HuH-7.5 (cell line): ENCODE measurements at regions not wholly inside any gene's neighbourhood (a gene's known extent, or its start where the extent isn't known, plus 50 kb on each side); places are given as distances from the start of the nearest gene placed in this dataset.
"Not testable (repeated sequence)": the region's sequence is repeated elsewhere in the genome, so short reads cannot be mapped to it uniquely, and the experiment has no call there.

ENCODE experiments used
- DNase-seq: peaks from one replicate; pipeline ENCODE4 v3.0.0; 2011; ENCODE audit warnings: low spot score

DNA sequence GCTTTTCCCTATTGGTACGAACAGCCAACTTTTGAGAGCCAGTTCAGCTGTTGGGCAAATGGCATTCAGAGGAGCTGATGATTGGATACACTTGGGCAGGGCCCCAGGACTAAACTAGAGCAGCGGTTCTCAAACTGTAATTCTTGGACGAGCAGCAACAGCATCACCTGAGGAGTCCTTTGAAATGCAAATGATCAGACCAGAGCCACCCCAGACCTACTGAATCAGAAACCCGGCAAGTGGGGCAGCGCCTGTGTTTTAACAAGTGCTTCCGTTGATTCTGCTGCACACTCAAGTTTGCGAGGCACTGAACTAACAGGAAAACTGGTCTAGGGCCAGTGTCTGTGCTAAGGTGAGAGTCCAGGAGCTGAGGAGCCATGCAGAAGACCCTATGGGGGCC is 239.7 kb downstream of the UACA start:
- DNase-seq, result no peak

DNA sequence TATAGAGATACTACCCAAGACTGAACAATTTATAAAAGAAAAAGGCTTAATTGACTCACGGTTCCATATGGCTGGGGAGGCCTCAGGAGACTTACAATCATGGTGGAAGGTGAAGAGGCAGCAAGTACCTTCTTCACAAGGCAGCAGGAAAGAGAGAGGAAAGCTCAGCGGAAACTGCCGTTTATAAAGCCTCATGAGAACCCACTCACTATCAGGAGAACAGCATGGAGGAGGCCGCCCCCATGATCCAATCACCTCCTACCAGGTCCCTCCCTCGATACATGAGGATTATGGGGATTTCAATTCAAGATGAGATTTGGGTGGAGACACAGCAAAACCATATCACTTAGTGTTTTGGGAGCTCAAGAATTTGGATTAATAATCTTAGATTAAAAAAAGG is 240.2 kb downstream of the UACA start:
- no peak for DNase-seq

DNA sequence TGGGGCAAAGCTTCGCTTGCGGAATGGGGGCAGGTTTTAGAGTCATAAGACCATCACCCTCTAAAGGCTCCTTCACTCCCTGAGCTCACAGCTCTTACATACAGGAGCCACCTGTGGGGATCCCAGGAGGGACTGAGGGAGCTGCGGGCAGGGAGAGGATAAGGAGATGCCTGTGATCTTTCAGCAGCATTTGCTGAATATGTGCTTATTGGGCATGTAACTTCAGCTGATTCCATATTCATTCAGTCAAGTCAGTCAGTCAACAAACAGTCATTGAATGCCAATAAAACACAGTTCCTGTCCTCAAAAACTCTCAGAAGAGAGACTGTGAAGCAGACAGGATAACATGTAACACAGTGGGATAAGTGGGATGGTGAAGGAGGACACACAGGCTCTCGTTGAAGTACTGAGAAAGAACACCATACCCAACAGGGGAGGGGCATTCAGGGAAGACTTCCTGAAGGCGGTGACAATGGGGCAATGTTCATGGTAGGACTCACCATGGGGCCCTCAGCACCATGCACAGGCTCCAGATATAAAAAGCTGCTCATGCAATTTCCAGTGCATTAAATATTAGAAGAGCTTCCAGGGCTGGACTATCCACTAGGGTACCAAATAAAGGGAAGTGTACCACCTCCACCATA is 240.9 kb downstream of the UACA start:
- DNase-seq, result no peak

DNA sequence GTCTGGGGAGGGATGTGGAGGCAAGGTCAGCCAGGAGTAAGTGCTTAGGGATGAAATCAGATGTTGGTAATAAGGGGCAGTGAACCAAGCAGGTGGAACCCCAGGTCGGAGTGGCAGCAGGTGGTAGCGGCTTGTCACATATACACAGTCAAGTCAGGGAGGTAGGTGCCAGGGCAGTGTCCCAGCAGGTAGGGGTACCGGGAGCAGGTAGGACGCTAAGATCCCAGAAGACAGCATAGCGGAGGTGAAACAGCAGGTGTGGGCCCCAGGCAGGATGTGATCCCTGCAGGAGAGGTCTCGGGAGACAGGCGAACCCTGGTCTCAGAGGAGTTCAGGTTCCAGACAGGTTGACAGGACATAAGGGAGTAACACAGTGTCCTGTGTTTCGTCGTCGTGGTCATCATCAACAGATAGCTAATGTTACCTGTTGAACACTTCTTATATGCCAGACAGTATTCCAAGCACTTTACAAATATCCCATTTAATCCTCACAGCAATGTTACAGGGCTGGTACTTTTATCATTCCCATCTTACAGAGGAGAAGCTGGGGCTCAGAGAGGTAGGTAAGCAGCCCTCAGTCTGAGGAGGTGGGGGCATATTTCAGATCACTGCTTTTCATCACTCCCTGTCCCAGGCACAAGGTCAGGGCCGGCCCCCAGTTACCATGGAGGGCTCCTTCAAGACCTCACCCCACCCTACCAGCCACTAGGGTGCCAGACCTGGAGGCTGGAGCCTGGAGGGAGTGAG is 241.6 kb downstream of the UACA start:
- no peak for DNase-seq

DNA sequence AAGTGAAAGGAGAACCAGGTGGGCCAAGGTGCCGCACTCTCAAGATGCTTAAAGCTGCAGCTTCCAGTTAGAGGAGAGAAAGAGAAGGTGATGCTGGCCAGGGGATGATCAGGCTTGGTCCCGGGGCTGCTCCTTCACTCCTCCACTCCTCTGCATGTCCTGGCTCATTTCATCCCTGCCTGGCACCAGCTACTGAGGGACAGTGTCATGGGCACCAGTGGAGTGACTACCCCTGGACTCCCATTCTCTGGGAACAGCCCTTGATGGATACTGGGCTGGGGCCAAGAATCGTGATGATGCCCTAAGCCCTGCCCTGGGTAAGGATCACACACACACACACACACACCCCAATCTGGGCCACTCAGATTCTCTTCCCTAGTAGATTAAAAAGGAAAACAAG is 243.7 kb downstream of the UACA start:
- no peak for DNase-seq

DNA sequence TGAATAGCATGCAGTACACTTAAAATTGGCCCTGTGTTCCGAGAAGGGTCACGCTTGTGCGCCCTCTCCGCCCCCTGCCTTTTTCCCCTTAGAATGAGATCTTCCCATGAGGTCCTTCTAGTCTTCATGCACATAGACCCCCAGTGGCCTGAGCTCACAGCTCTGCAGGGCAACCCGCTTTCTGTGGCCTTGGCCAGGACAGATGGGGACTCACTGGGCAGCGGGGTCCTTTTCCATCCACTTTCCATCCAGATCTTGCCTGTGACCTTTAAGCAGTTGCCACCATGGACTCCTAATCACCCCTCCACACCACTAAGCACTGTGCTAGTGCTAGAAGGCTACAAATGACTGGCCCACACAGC is 244.4 kb downstream of the UACA start:
- no peak for DNase-seq

DNA sequence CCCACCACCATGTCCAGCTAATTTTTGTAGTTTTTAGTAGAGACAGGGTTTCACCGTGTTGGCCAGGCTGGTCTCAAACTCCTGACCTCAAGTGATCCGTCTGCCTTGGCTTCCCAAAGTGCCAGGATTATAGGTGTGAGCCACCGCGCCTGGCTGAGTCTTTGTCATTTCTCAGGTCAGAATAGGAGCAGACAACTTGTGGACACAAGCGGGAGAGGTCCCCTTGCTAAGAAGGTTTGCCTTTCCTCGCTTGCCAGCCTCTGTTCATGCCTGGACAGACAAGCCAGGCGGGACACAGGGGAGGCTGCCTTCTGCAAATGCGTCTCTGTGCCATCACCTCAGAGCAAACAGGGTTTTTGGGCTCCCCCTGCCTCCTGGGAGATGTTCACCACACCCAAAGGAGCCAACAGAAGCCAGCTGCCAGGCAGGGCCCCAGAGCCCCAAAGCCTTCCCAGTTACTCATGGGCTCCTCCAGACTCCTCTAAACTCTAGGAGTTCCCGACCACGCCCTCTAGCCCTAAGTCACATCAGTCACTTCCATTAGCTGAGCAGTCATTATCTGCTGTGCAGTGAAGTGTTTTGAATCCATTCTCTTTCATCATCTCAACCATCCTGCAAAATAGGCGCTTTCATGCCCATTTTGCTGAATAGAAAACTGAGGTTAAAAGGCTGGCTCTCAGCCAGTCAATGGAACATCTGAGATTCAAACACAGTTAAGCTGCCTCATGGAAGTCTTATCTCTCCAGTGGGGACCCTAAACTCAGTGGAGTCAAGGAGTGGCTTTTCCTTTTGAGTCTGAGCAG is 245.0 kb downstream of the UACA start:
- DNase-seq, result no peak

DNA sequence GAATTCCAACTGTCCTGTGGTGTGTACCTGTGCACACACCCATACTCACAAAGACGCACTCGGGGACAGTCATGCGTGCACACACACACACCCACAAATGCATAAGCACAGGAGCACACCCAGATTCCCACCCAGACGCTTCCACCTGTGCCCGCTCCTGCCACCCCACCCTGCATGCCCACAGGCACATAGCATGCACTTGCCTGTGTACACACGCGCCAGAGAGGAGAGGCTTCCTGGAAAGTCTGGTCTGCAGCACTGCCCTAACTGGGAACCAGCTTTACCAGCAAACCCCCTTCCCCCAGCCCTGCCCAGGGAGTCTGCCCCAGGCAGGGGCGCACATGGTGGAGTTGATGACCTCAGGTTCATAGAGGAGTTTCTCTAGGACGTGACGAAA is 246.2 kb downstream of the UACA start:
- no peak for DNase-seq

DNA sequence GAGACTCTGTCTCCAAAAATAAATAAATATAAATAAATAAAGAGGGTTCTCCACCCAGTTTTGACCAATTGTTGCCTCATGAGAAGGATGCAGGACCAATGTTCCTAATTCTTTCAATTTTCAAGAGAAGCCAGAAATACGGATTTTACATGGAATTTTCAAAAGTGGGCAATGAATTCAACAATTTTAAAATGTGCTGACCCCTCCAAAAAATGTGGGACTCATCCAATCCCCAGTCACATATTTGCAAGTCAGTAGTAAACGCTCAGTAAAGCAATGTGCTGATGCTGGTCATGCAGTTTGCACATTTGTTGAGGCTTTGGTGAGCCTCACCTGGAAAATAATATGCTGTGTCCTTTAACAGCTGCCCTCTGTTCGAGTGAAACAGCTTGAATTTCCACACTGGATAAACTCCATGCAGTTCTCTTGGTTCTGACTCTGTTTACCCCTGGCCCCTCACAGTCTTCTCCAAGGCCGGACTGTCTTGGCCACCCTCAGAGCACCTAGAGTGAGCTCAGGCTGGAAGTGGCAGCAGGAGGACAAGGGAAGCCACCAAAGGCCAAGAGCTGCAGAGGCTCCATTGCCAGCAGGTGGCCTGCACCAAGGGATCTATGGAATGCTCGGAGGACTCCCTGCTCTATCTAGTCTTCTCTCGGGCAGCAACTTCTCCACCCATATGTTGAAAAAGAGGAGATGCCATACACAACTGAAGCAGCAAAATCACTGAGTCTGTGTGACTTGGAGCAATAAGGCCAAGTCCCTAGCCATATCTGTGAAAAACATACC is 246.8 kb downstream of the UACA start:
- DNase-seq, result no peak

DNA sequence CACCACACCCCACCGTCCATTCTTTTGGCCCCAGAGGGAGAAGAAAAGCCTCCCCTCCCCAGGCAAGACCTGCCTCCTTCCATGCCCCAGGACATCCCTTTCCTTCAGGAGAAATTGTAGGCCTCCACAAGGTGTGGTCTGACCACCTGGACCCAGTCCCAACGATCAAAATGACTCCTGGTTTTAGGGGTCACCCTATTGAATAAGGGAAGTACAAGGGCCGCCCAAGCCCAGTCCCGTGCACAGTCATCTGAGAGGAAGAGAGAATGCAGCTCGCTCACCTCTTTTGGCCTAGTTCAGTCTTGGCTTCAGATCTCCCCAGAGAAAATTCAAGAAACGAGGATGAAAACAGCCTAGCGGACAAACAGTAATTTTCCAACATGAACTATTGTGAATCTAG is 249.1 kb downstream of the UACA start:
- no peak for DNase-seq

DNA sequence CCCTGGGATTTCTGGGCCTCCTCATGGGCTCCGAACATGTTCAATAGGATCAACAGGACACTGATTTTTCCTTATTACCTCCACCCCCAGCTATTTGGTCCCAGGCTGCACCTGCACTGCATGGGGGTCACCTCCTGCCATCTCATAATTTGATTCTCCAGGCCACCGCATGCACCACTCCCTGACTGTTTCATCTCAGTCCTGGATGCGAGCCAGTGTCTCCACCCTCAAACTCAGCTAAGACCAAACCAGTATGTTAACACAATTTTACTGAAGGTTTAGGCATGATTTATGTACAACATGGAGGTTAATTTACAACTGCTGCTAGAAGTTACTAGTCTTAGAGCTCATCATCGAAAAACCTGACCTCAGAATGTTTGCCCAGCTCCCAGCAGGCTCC is 249.5 kb downstream of the UACA start:
- no peak for DNase-seq

DNA sequence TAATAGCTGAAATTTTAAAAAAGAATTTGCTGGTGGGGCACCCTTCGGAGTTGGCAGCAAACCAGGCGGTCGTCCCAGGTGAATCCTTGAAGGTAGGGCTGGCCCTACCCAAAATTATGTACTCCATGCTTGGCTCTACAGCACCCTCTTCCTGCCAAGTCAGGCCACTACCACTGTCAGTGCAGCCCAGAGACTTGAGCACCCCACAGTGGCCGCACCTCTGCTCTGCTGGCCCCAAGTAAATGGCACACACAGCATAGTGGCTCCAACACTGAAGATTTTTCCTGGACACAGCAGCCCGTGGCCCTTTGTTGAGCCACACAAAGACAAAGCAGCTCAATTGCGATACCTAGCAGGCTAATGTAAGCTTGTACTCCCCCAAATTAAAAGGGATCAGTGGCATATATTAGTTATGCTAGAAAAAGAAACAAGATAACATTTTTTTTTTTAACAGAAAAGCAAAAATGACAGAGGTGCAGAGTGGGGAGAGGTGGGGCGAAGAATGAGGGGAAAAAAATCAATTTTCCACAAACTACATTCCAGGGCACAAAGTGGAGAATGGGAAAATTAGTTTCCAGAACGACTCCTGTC is 250.5 kb downstream of the UACA start:
- DNase-seq, result peak; percentile 63

DNA sequence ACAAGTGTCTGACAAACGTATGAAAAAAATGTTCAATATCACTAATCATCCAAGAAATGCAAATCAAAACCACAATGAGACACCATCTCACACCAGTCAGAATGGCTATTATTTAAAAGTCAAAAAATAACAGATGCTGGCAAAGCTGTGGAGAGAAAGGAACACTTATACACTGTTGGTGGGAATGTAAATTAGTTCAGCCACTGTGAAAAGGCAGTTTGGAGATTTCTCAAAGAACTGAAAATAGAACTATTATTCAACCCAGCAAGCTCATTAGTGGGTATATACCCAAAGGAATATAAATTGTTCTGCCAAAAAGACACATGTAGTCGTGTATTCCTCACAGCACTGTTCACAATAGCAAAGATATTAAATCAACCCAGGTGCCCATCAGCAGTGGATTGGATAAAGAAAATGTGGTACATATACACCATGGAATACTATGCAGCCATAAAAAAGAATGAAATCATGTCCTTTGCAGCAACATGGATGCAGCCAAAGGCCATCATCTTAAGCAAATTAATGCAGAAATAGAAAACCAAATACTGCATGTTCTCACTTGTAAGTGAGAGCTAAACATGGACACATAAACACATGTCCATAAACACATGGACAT is 251.3 kb downstream of the UACA start:
- DNase-seq, result not testable (repeated sequence)

DNA sequence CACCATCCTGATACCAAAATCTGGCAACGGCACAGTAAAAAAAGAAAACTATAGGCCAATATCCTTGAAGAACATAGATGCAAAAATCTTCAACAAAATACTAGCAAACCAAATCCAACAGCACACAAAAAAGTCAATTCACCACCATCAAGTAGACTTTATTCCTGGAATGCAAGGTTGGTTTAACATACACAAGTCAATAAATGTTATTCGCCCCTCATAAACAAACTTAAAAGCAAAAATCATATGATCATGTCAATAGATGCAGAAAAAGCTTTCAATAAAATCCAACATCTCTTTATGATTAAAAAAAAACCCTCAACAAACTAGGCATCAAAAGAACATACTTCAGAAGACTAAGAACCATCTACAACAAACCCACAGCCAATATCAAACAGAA is 252.9 kb downstream of the UACA start:
- DNase-seq, result no peak

DNA sequence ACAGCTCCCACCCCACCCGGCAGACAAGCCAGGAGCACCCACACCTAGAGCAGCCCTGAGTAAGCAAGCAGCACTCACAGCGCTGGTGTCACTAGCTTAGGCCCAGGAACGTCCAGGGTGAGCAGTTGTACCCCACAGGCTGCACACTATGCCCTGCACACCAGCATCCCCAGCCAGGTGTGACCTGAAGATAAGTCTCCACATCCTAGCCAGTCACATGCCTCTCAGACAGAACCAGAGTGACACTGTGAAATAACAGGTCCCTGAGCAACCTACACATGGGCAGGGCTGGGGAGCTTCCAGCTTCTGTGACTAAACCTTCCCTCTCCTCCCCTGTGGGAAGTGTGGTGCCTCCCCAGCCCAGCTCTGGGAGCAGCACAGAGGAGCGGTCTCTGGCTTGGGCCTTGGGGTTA is 253.6 kb downstream of the UACA start:
- no peak for DNase-seq

DNA sequence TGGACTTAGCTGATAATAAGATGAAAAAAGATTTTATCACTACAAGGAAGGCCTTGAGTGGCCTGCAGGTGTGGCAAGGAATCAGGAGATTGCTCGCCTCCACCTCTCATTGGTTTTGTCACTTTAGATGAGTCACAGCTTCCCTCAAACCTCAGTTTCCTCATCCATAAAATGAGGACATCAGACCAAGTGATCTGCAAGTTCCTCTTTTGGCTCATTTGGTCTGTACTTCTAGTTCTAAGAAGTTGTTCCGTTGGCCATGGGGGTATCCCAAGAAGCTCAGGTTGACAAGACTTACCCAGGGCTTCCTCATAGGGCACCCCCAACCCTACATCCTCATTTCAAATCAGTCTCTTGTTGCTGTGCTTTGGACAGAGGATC is 254.1 kb downstream of the UACA start:
- DNase-seq, result no peak

DNA sequence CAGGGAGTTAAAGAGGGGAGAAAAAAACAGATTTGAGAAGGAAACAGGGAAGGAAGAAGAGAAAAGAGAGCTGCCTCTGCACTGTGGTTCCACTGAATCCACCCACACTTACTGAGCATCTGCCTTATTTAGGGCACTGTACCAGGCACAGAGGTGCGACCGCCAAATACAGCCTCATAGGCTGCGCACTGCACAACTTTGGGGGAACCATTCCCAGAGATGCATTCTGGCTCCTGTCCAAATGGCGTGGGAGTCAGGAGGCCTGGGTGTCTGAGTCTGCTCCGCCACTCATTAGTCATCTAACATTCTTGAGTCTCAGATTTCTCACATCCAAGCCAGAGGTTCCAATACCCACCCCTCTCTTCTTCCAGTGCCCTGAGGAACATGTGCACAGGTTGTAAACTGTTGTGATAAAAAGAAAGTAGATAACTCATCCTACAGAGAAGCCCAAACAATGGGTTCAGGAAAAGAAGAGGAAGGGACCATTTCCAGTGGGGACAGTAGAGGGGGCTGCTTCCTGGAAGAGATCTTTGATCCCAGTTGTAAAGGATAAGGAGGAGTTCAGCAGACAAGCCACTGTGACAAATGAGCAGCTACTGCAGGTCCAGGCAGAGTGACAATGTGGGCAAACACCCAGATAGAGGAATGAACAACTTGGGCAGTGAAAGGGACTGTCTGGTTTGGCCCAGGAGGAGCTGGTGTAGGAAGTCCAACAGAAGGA is 254.6 kb downstream of the UACA start:
- DNase-seq, result no peak

DNA sequence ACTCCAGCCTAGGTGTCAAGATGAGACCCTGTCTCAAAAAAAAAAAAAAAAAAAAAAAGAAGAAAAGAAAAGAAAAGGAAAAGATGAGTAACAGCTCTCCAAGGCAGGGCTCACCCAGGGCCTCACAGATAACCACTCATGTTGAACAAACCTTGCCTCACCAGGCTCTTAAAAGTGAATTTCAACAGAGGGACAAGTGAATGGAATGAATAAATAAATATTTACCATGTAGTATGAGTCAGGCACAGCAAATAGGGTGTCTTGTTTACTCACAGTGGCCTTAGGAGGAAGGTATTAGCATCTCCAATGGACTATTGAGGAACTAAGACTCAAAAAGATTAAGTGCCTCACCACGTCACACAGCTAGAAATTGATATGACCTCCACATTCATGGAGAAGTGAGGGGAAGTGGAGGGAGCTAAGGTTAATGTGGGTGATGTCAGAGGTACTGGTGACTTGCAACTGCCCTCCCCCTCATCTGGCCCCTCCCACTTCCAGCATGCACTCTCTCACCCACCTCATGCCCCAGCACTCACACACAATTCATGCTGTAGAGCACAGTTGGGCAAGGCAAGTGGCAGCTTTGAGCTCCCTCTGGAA is 255.5 kb downstream of the UACA start:
- DNase-seq, result peak; percentile 77

DNA sequence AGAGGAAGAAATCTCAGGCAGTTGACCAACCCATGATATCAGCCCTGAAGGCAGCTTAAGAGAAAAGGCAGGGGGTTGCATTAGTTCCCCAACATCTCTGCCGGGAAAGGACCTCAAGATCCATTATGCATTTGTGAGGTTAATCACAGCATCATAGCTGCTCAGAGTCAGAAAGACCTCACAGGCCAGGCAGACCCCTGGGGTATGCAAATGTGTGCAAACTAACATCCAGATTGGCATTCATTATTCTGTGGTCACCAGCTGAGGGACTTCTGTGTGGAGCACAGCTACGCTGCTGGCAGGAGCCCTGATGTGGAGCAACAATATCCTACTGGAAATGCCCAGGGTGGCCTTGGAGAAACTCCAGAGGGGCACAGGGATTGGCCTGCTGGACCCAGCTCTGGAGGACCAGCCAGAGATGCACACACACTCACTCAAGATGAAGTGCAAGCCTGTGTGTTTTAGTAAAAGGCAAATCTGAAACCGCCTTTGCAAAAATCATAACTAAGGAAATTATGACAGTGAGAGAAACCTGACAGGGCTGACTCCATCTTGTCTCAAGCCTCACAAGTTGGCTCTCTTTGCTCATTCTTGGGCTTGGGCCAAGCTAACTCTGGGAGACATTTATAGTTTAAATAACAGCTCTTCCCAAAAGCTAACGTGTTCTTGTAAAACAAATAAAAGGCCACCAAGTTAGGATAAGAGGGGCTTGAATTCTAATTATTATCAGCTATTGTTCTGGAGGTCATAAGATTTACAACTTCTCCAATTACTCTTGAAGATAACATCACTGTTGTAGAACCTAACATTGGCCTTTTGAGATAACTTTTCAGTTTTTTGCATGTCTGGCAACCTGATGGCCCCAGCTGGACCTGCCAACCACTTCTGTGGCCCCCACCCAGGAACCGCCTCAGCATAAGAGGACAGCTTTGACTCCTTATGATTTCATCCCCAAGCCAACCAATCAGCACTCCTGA is 257.1 kb downstream of the UACA start:
- DNase-seq, result no peak
